ENCODE measurements at regions not wholly inside any gene's neighbourhood (a gene's known extent, or its start where the extent isn't known, plus 50 kb on each side); places are given as distances from the start of the nearest gene placed in this dataset.
"Not testable (repeated sequence)": the region's sequence is repeated elsewhere in the genome, so short reads cannot be mapped to it uniquely, and the experiment has no call there.

DNA sequence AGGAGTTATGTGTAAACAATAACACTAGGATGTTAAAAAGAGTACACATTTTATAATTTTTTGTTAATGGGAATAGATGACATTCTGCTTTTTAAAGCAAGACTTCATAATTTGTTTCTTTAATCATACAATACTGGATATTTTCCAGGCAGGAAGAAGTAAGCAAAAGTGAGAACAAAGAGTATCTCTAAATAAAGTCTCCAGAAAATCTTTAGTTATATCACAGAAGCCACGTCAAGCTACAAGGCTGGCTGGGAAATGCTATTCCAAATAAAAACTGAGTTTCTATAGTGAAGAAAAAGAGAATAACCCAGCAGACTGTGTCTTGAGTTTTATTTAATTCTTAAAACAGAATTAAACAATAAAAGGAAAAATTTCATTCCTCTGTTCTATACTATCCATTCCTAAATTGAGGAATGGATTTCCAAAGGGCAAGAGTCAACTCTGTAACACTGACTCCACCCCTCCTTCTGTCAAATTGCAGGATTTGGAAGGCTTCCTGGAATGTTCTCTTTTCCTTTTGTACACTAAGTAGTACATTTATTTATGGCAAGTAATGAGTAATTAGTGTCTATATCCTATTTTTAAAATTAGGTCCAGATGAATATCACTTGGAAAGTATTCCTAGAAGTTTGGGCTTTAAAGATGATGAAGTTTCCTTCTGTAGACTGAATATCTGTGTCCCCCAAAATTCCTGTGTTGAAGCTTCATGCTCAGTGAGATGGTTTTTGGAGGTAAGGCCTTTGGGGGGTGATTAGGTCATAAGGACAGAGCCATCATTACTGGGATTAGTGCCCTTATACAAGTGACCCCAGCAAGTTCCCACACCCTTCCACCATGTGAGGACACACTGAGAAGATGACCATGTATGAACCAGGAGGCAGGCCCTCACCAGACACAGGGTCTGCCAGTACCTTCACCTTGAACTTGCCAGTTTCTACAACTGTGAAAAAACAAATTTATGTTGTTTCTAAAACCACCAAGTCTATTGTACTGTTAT is 290.9 kb downstream of the CRPPA start:
- DNase-seq = no peak

DNA sequence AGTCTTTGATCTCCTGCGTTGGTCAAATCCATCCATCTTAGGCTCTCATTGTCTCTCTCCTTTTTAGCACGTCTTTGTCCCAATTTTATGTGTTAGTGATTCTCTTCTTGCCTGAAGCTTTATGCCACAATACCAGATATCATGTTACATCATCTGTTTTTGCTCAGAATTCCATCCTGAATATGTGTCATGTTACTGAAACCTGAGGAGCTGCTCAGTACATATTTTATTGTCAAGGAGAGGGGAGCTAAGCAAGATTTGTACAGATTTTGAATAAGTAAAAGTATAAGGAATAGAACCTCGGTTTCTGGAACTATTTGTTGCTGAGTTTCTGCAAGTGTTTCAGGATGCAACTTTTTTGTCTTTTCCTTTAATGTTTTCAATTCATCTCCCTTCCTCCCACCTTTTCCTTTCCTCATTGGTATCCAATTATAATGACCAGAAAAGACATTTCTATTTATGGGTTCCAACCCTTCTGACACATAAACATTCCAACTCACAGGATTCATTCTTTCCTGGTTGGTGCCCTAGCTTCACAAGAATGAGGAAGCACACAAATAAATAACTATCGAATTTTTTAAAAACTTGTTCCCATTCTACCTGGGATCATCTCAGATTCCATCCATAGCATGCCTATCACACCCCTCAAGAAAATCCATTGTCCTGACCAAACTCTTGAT is 291.8 kb downstream of the CRPPA start:
- no peak for DNase-seq

GRCh38 chr7:16123117-16123770 is 298.1 kb downstream of the CRPPA start:
- DNase-seq = no peak

- DNase-seq = no peak
These were observed 299.4 kb downstream of the CRPPA start for GRCh38 chr7:16121876-16122390.

GRCh38 chr7:16115374-16115773 is 306.0 kb downstream of the CRPPA start:
- no peak for DNase-seq

- no peak for DNase-seq
These were observed 306.7 kb downstream of the CRPPA start for GRCh38 chr7:16114633-16115032.

- DNase-seq = no peak
These were observed 307.3 kb downstream of the CRPPA start for GRCh38 chr7:16114071-16114470.

DNA sequence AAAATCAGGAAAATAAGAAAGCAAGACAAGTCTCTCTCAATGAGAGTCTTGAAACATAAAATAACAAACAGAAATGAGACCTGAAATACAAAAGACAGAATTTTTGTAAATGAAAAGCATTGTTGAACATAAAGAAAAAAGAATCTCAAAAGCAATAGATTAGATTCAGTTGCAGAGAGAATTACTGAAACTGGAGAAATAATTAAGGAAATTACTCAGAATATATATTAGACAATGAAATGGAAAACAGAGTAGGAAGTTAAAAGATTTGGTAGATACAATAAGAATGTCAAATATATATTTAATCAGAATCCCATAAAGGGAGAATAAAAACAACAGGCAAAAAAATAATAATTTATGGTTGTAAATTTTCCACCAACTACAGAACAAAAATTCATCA is 308.3 kb downstream of the CRPPA start:
- no peak for DNase-seq

DNA sequence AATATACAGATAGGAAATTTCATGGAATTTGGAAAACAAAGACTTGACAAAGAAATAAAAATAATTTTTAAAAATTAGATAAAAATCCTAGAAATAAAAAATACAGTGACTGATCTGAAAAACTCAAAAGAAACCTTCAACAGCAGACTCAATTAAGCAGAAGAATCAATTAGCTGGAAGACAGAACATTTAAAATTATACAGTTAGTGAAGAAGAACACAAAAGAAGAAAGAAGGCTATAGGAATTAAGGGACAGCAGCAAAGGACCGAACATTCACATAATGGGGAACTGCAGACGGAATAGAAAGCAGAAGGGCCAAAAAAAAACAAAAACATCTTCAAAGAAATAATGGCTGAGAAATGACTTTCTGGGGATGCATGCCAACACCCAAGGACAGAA is 314.5 kb downstream of the CRPPA start:
- DNase-seq = no peak

- no peak for DNase-seq
These were observed 315.0 kb downstream of the CRPPA start for GRCh38 chr7:16106300-16106699.

- no peak for DNase-seq
These were observed 322.0 kb downstream of the CRPPA start for GRCh38 chr7:16099302-16099849.

DNA sequence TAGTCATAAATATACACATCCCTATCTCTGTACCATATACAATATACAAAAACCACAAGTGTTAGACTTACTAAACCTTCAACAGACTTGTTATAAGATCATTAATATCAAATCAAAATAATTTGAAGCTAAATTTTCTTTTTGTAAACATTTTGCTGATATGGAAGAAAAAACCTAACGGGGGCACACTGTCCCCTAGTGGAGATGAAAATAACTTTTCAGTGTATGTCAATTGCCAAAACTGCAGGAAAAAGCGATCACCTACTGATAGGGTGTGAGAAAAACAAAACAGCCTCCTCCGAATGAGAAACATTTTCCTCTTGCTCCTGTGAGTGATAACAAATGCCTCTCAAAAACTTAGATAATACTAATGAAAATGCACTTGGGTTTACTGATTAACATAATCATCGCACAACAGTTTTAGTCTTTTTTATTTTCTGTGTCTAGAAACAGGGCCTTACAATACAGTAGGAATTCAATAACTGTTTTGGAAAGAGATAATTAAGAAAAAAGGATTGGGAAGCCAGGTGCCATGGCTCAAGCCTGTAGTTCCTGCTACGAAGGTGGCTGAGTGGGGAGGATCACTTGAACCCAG is 322.7 kb downstream of the CRPPA start:
- DNase-seq = no peak

DNA sequence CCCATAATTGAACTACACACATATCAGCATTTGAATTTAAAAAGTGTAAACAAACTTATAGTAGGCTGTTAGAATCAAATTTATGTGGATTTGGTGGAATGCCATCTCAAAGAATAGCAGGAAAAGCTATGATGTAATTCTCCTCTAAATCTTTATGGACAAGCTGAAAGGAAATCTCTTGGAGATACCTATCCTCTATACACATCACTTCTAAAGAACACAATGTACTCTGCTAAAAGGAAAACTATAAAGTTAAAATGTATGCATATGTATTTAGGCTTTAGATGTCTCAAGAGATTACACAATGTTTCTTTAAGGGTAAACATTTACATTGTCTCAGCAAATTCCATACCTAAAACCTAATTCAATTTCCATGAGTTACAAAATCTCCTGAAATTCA is 323.3 kb downstream of the CRPPA start:
- no peak for DNase-seq

DNA sequence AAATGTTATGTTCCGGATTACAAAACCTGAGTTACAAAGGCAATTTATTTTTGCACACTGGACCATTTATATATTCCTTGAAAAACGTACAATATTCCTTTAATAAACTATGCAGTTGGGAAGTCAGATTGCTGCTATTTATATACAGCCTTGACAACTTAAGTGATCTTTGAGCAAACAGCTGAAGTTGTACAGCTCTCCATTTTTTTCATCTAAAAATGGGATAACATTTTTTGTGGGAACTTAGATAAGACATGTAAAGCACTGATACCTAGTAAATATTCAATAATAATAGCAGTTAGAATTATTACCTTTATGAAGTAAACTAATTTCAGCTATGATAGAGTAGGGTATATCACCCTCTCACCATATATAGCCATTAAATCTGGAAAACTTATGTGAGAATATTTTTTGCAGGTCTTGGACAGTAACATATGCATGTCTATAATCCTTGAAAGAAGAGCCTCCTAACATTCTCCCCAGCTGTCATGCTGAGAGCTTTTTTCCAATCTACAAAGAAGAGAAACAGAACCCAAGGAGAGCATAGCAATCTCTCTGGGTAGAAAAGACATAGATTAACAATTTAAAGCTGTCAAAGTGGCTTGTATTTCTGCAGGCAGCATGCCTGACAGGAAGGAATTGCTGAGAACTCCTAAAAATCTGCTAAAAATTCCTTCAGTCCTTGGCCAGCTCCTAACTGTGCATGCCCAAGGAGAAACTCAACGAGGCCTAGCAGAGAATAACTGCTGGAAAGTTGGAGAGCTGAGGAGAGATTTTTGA is 326.0 kb downstream of the CRPPA start:
- no peak for DNase-seq

DNA sequence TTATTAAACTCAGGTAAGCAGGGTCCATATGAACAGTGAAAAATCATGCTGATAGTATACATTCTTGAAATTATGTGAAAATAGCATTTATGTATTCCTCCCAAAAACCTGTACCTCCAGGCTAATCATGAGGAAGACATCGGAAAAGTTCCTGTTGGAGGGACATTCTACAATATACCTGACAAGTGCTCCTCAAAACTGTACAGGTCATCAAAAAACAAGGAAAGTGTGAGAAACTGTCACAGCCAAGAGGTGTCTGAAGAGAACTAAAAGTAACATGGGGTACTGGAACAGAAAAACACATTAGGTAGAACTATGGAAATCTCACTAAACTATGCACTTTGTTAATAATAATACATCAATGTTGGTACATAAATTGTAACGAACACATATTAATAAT is 326.7 kb downstream of the CRPPA start:
- DNase-seq = no peak

- no peak for DNase-seq
These were observed 328.6 kb downstream of the CRPPA start for GRCh38 chr7:16092711-16093110.

- no peak for DNase-seq
These were observed 329.5 kb downstream of the CRPPA start for GRCh38 chr7:16091701-16092310.

- DNase-seq = no peak
These were observed 331.5 kb downstream of the CRPPA start for GRCh38 chr7:16089801-16090200.

DNA sequence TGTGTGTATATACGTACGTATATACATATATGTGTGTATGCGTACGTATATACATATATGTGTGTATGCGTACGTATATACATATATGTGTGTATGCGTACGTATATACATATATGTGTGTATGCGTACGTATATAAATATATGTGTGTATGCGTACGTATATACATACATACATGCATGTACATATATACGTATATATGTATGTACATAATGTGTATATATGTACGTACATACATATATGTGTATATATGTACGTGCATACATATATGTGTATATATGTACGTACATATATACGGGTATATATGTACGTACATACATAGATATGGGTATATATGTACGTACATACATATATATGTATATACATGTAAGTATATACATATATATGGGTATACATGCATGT is 332.1 kb downstream of the CRPPA start:
- DNase-seq = no peak

- no peak for DNase-seq
These were observed 334.6 kb downstream of the CRPPA start for GRCh38 chr7:16086743-16087142.

DNA sequence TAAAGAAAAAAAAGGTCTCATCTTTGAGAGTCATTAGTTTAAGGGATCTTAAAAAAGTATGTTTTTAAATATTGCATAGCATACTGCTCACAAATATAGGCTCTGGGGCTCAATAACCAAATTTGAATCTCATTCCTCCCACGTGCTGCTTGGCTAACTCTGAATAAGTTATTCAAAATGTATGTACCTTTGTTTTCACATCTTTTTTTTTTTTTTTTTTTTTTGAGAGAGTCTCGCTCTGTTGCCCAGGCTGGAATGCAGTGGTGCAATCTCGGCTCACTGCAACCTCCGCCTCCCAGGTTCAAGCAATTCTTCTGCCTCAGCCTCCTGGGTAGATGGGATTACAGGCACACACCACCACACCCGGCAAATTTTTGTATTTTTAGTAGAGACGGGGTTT is 335.6 kb downstream of the CRPPA start:
- DNase-seq = not testable (repeated sequence)
